ENCODE measurements at regions not wholly inside any gene's neighbourhood (a gene's known extent, or its start where the extent isn't known, plus 50 kb on each side); places are given as distances from the start of the nearest gene placed in this dataset.
A peak's percentile ranks its signal among the peaks of the same experiment; 100 is the strongest.

DNA sequence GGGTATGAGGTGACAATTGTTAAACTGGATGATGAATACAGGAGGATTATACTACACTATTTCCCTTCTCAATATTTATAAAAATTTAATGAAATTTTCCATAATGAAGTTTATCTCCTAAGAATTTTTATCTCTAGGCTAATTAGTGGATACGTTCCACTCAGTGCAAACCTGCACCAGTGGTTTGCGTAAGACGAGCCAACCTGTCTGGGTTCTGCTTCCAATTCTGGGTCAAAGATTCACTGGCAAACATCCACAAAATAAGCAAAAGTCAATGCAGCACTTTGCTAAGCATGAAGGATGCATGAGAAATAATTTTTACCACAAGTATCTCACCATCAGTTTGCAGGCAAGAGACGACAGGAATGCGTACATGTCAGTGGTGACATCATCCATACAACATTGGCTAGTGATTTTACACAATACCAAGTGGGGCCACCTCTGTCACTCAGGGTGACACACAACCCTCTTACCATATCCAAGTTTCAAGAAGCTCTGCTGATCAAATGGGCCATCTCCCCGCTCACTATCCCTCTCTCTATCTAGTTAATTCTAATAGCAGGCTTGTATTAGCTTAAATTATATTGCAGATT lies 51.7 kb downstream of the FAM50B start:
- DNase-seq (ENCODE audit: low spot score): no peak
- H3K27ac ChIP-seq: no peak overlapping the region
- no peaks in the 10 kb centered on the region for H3K27me3 ChIP-seq (replicated peaks; ENCODE audit: insufficient read depth)
- no peak overlapping the region for H3K4me3 ChIP-seq
- TF ChIP-seq, protein P1, sequence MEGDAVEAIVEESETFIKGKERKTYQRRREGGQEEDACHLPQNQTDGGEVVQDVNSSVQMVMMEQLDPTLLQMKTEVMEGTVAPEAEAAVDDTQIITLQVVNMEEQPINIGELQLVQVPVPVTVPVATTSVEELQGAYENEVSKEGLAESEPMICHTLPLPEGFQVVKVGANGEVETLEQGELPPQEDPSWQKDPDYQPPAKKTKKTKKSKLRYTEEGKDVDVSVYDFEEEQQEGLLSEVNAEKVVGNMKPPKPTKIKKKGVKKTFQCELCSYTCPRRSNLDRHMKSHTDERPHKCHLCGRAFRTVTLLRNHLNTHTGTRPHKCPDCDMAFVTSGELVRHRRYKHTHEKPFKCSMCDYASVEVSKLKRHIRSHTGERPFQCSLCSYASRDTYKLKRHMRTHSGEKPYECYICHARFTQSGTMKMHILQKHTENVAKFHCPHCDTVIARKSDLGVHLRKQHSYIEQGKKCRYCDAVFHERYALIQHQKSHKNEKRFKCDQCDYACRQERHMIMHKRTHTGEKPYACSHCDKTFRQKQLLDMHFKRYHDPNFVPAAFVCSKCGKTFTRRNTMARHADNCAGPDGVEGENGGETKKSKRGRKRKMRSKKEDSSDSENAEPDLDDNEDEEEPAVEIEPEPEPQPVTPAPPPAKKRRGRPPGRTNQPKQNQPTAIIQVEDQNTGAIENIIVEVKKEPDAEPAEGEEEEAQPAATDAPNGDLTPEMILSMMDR (IDR thresholded peaks at IDR 0.05): no peak
- ATAC-seq (ENCODE audit: insufficient number of reproducible peaks, low FRiP score, low read depth): no peak
- H3K4me1 ChIP-seq (ENCODE audit: control insufficient read depth in 1 of 2, low read depth in 2 of 2): peaks cover 19 to 37% of the 10 kb centered on the region in 2 donors
- no peaks in the 10 kb centered on the region for H3K9me3 ChIP-seq
- no peaks in the 10 kb centered on the region for H3K36me3 ChIP-seq

- Histone ChIP-seq H3K36me3 (no peaks in the 10 kb centered on the region), H3K4me3 (peak overlapping the region; percentile 30), H3K4me1 (ENCODE audit: control insufficient read depth in 1 of 2, low read depth in 2 of 2) (peaks cover 19 to 47% of the 10 kb centered on the region in 2 donors), H3K27me3 (replicated peaks; ENCODE audit: insufficient read depth) (no peaks in the 10 kb centered on the region), H3K27ac (peak overlapping the region; percentile 61 to 67), H3K9me3 (no peaks in the 10 kb centered on the region)
- TF ChIP-seq, protein P1 (IDR thresholded peaks at IDR 0.05): no peak
- peak; percentile 34 for ATAC-seq (ENCODE audit: insufficient number of reproducible peaks, low FRiP score, low read depth)
- no peak for DNase-seq (ENCODE audit: low spot score)
These were observed 53.9 kb downstream of the FAM50B start for GRCh38 chr6:3902871-3903648.

DNA sequence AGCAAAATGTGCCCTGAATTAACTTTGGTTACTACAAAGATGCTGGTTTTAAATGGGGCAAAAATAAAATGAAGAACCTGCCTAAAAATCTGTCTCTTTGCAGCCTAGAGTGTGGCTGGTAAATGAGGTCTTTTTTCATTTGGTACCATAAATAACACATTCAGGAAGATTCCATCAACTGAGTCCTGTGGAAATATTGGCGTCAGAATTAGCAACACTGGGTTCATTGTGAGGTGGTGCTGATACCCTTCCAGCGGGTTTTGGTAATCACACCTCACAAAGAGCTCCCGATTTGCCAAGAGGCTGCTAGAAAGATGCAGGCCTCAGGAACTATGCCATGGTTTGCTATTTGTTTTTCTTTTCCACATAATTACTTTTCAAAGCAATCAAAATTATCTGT lies 55.3 kb downstream of the FAM50B start:
- Histone ChIP-seq H3K27ac (peak overlapping the region; percentile 61 to 67), H3K4me3 (no peak overlapping the region), H3K36me3 (no peaks in the 10 kb centered on the region), H3K9me3 (no peaks in the 10 kb centered on the region), H3K4me1 (ENCODE audit: control insufficient read depth in 1 of 2, low read depth in 2 of 2) (peaks cover 21 to 57% of the 10 kb centered on the region in 2 donors), H3K27me3 (replicated peaks; ENCODE audit: insufficient read depth) (no peaks in the 10 kb centered on the region)
- TF ChIP-seq, protein P1 (IDR thresholded peaks at IDR 0.05): no peak
- ATAC-seq (ENCODE audit: insufficient number of reproducible peaks, low FRiP score, low read depth) (no peak), DNase-seq (ENCODE audit: low spot score) (no peak)

DNA sequence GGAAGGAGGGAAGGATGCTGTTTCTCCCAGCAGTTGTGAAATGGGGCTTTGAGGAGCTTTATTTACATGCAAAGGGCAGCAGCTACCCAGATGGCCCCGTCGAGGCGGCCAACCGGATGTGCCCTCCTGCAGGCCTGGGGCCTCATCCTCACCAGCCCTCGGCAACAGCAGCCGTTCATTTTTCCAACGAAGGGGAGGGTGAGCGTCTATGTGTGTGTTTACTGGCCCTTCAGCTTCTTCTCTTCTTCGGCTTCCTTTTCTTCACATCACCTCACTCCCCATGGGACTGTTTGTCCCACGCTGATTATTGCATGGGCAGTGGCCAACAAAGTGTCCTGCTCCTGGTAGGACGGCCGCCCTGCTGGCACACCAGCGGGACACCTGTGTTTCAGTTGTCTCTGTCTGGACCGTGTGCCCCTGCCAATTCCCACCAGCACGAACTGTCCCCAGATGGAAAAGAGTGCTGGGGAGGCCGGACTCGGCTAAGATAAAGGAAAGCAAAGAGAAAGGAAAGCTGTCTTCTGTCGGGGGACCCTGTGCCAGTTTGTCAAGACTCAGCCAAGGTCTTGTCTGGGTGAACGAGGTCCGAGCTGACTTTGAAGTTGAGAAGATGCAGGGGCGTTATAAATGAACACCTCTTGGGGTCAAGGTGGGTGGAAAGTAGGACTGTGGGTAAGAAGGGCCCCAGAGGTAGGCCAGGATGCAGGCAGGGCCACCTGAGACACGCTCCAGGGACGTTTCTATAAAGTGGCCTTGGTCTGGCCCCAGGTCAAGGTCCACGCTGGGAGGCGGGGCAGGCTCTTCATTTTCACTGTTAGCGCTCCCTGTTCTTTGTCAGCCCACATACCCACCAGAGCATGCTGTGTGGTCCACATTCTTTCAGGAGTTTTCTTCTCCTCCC lies 57.0 kb downstream of the FAM50B start:
- no peak for DNase-seq (ENCODE audit: low spot score)
- Histone ChIP-seq H3K4me1 (ENCODE audit: control insufficient read depth in 1 of 2, low read depth in 2 of 2) (peaks cover 26 to 74% of the 10 kb centered on the region in 2 donors), H3K36me3 (no peaks in the 10 kb centered on the region), H3K9me3 (no peaks in the 10 kb centered on the region), H3K27ac (peak overlapping the region; percentile 45 to 59), H3K27me3 (replicated peaks; ENCODE audit: insufficient read depth) (no peaks in the 10 kb centered on the region), H3K4me3 (no peak overlapping the region)
- no peak for ATAC-seq (ENCODE audit: insufficient number of reproducible peaks, low FRiP score, low read depth)
- TF ChIP-seq, protein P1 (IDR thresholded peaks at IDR 0.05): no peak

DNA sequence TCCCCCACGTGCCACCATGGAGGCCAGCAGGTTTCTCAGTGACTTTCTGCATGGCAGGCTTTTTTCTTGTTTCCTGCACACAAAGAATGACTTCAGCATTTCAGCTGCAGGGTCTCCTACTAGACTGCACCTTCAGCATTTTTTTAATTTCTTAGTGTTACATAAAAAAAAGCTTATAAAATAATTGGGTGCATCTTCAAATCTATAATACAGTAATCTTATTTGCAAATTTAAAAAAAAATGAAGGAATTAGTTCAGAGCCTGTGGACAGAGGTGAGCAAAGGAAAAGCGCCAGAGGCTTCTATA lies 57.6 kb downstream of the FAM50B start:
- H3K36me3 ChIP-seq: no peaks in the 10 kb centered on the region
- DNase-seq (ENCODE audit: low spot score) (no peak), ATAC-seq (ENCODE audit: insufficient number of reproducible peaks, low FRiP score, low read depth) (no peak)
- H3K9me3 ChIP-seq: no peaks in the 10 kb centered on the region
- TF ChIP-seq, protein P1 (IDR thresholded peaks at IDR 0.05): no peak
- H3K4me3 ChIP-seq: no peak overlapping the region
- no peaks in the 10 kb centered on the region for H3K27me3 ChIP-seq (replicated peaks; ENCODE audit: insufficient read depth)
- H3K4me1 ChIP-seq (ENCODE audit: control insufficient read depth in 1 of 2, low read depth in 2 of 2): peaks cover 31 to 80% of the 10 kb centered on the region in 2 donors
- peak overlapping the region in 1 of 2 donors; percentile 45 for H3K27ac ChIP-seq
